ENCODE measurements at regions not wholly inside any gene's neighbourhood (a gene's known extent, or its start where the extent isn't known, plus 50 kb on each side); places are given as distances from the start of the nearest gene placed in this dataset.

DNA sequence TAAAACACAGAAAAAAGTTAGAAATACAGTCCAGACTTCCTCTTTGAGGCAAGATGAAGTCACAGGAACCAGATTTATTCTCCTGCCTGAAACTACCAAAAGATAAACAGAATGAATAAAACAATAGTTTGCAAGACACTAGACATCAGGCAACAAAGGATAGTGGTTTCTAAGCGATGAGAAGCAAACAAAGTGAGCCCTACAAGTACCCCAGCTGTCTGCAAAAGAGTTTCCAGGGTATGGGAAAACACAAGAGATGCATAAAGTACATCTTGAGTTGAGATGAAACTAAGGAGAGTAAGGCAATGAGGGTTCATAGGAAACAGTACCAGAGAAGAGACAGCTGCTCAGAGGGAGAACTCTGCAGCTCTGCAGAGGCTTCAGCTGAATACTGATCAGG is 83.3 kb upstream of the COL24A1 start:
- H3K4me3 ChIP-seq (replicated peaks in 1 of 2; ENCODE audit: low read depth in 1 of 2, low read length in 2 of 2): no peak overlapping the region
- H3K4me1 ChIP-seq (ENCODE audit: control insufficient read depth in 1 of 2, insufficient read depth in 2 of 2, low read length in 2 of 2): no peaks in the 10 kb centered on the region
- no peaks in the 10 kb centered on the region for H4K20me1 ChIP-seq (ENCODE audit: insufficient read depth)
- no peak overlapping the region for H2AFZ ChIP-seq (ENCODE audit: low read depth, low read length, poor library complexity, severe bottlenecking)
- H3K79me2 ChIP-seq (ENCODE audit: insufficient read depth, low read length): no peaks in the 10 kb centered on the region
- no peak overlapping the region for H3K4me2 ChIP-seq (ENCODE audit: low read length)
- RAD21 ChIA-PET (ENCODE audit: low non-redundant PET in 1 of 2, low total read pairs in 2 of 2, uncharacterized antibody in 2 of 2, unreplicated experiment in 2 of 2): no interaction called here
- H3K36me3 ChIP-seq (ENCODE audit: control insufficient read depth in 1 of 2, insufficient read depth in 2 of 2, low read length in 2 of 2): no peaks in the 10 kb centered on the region
- no peaks in the 10 kb centered on the region; a peak in 1 of 4 replicates for H3K9me3 ChIP-seq (ENCODE audit: control insufficient read depth in 1 of 2, insufficient read depth in 1 of 2, low read depth in 1 of 2, low read length in 2 of 2)
- H3K27me3 ChIP-seq (ENCODE audit: insufficient read depth, low read length): no peaks in the 10 kb centered on the region
- no peak overlapping the region for H3K27ac ChIP-seq (ENCODE audit: low read depth, low read length)
- TF ChIP-seq, protein P1, sequence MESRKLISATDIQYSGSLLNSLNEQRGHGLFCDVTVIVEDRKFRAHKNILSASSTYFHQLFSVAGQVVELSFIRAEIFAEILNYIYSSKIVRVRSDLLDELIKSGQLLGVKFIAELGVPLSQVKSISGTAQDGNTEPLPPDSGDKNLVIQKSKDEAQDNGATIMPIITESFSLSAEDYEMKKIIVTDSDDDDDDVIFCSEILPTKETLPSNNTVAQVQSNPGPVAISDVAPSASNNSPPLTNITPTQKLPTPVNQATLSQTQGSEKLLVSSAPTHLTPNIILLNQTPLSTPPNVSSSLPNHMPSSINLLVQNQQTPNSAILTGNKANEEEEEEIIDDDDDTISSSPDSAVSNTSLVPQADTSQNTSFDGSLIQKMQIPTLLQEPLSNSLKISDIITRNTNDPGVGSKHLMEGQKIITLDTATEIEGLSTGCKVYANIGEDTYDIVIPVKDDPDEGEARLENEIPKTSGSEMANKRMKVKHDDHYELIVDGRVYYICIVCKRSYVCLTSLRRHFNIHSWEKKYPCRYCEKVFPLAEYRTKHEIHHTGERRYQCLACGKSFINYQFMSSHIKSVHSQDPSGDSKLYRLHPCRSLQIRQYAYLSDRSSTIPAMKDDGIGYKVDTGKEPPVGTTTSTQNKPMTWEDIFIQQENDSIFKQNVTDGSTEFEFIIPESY (IDR thresholded peaks at IDR 0.05; ENCODE audit: extremely low read depth, insufficient replicate concordance, low read length): no peak
- TF ChIP-seq TCF7L2 (IDR thresholded peaks at IDR 0.05; ENCODE audit: borderline replicate concordance, extremely low read depth, insufficient read depth, insufficient read length) (no peak), EZH2 (IDR thresholded peaks at IDR 0.05) (no peak), CEBPB (IDR thresholded peaks at IDR 0.05; ENCODE audit: low read depth) (no peak), SRF (IDR thresholded peaks at IDR 0.05; ENCODE audit: low read depth) (no peak), RAD21 (IDR thresholded peaks at IDR 0.05; ENCODE audit: low read depth) (no peak), JUND (IDR thresholded peaks at IDR 0.05) (no peak), ZNF274 (IDR thresholded peaks at IDR 0.05; ENCODE audit: low read depth, low read length) (no peak), ELF1 (IDR thresholded peaks at IDR 0.05; ENCODE audit: borderline replicate concordance, low read depth) (no peak), ZFX (IDR thresholded peaks at IDR 0.05) (no peak), YY1 (IDR thresholded peaks at IDR 0.05; ENCODE audit: extremely low read depth, insufficient replicate concordance, low read depth, low read length) (no peak), EZH2phosphoT487 (IDR thresholded peaks at IDR 0.05; ENCODE audit: borderline replicate concordance) (no peak), ATF3 (IDR thresholded peaks at IDR 0.05) (no peak)
- TF ChIP-seq, protein P2, sequence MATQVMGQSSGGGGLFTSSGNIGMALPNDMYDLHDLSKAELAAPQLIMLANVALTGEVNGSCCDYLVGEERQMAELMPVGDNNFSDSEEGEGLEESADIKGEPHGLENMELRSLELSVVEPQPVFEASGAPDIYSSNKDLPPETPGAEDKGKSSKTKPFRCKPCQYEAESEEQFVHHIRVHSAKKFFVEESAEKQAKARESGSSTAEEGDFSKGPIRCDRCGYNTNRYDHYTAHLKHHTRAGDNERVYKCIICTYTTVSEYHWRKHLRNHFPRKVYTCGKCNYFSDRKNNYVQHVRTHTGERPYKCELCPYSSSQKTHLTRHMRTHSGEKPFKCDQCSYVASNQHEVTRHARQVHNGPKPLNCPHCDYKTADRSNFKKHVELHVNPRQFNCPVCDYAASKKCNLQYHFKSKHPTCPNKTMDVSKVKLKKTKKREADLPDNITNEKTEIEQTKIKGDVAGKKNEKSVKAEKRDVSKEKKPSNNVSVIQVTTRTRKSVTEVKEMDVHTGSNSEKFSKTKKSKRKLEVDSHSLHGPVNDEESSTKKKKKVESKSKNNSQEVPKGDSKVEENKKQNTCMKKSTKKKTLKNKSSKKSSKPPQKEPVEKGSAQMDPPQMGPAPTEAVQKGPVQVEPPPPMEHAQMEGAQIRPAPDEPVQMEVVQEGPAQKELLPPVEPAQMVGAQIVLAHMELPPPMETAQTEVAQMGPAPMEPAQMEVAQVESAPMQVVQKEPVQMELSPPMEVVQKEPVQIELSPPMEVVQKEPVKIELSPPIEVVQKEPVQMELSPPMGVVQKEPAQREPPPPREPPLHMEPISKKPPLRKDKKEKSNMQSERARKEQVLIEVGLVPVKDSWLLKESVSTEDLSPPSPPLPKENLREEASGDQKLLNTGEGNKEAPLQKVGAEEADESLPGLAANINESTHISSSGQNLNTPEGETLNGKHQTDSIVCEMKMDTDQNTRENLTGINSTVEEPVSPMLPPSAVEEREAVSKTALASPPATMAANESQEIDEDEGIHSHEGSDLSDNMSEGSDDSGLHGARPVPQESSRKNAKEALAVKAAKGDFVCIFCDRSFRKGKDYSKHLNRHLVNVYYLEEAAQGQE (IDR thresholded peaks at IDR 0.05; ENCODE audit: low read depth): no peak
- TF ChIP-seq, protein P3, sequence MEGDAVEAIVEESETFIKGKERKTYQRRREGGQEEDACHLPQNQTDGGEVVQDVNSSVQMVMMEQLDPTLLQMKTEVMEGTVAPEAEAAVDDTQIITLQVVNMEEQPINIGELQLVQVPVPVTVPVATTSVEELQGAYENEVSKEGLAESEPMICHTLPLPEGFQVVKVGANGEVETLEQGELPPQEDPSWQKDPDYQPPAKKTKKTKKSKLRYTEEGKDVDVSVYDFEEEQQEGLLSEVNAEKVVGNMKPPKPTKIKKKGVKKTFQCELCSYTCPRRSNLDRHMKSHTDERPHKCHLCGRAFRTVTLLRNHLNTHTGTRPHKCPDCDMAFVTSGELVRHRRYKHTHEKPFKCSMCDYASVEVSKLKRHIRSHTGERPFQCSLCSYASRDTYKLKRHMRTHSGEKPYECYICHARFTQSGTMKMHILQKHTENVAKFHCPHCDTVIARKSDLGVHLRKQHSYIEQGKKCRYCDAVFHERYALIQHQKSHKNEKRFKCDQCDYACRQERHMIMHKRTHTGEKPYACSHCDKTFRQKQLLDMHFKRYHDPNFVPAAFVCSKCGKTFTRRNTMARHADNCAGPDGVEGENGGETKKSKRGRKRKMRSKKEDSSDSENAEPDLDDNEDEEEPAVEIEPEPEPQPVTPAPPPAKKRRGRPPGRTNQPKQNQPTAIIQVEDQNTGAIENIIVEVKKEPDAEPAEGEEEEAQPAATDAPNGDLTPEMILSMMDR (IDR thresholded peaks at IDR 0.05 in 2 of 3, conservative IDR thresholded peaks at IDR 0.05 in 1 of 3; ENCODE audit: borderline replicate concordance in 1 of 3, insufficient read depth in 1 of 3, low read depth in 2 of 3, low read length in 2 of 3): no peak
- POLR2A ChIA-PET: no interaction called here
- no peak overlapping the region for H3K9ac ChIP-seq (ENCODE audit: low read length)
- intact Hi-C loops (cut with micrococcal nuclease): no loop called here
- CTCF ChIA-PET: no interaction called here
- ATAC-seq (no peak), DNase-seq (ENCODE audit: low read depth, low spot score) (no peak)
- no peaks in the 10 kb centered on the region for H3K9me2 ChIP-seq (ENCODE audit: insufficient read depth)
- no TSS peak for BruUV-seq (replicated peaks)

Data from HCT116 (cell line).